Liver (tissue), 8 donors: ENCODE measurements at regions not wholly inside any gene's neighbourhood (a gene's known extent, or its start where the extent isn't known, plus 50 kb on each side); places are given as distances from the start of the nearest gene placed in this dataset.

ENCODE experiments used
- DNase-seq: peaks from one replicate; pipeline ENCODE4 v3.0.0-alpha.2; 2017; ENCODE audit warnings: low spot score
- H3K27ac ChIP-seq, 2 donors: one replicate each; pipeline ENCODE4 v1.7.0; 2013; ENCODE audit warnings: inconsistent platforms in 2 of 2, low read length in 2 of 2, control low read depth in 1 of 2, low read depth in 1 of 2, mild to moderate bottlenecking in 1 of 2
- H3K27me3 ChIP-seq, 4 donors: one replicate each; pipeline versions ENCODE4 v1.6.1 to v1.7.0; 2013; ENCODE audit warnings: low read length in 3 of 4, inconsistent platforms in 1 of 4, mild to moderate bottlenecking in 1 of 4, moderate library complexity in 1 of 4; ENCODE audit not compliant: control insufficient read depth in 4 of 4, insufficient read depth in 4 of 4
- H3K36me3 ChIP-seq, 4 donors: one replicate each; pipeline versions ENCODE4 v1.6.1 to v1.7.0; 2013; ENCODE audit warnings: low read length in 3 of 4, mild to moderate bottlenecking in 3 of 4, low read depth in 1 of 4, moderate library complexity in 1 of 4; ENCODE audit not compliant: control insufficient read depth in 4 of 4, insufficient read depth in 3 of 4
- H3K4me1 ChIP-seq, 4 donors: one replicate each; pipeline versions ENCODE4 v1.6.1 to v1.7.0; 2013; ENCODE audit warnings: low read length in 3 of 4, mild to moderate bottlenecking in 3 of 4, moderate library complexity in 1 of 4; ENCODE audit not compliant: control insufficient read depth in 4 of 4, insufficient read depth in 4 of 4
- H3K4me3 ChIP-seq, 3 donors: one replicate each; pipeline versions ENCODE4 v1.6.1 to v1.7.0; 2013; ENCODE audit warnings: low read length in 3 of 3, control low read depth in 1 of 3, low read depth in 1 of 3, mild to moderate bottlenecking in 1 of 3
- H3K9ac ChIP-seq, 2 donors: one replicate each; pipeline ENCODE4 v1.7.0; 2013; ENCODE audit warnings: low read length in 2 of 2, mild to moderate bottlenecking in 2 of 2, moderate library complexity in 2 of 2, control low read depth in 1 of 2, low read depth in 1 of 2
- H3K9me3 ChIP-seq, 4 donors: one replicate each; pipeline versions ENCODE4 v1.6.1 to v1.7.0; 2013; ENCODE audit warnings: low read length in 3 of 4; ENCODE audit not compliant: control insufficient read depth in 4 of 4
- CTCF ChIP-seq: fragments of 150-350 bp; IDR thresholded peaks from 2 replicates; pipeline ENCODE4 v1.5.1; 2017; ENCODE audit warnings: improper control_type of control experiment, low read depth, low read length; ENCODE audit not compliant: missing input control
- EGR1 ChIP-seq, 2 donors: IDR thresholded peaks; 2 replicates each; pipeline ENCODE4 v1.6.1; 2016 to 2018; ENCODE audit warnings: antibody characterized with exemption in 2 of 2, low read depth in 2 of 2
- FOXA1 ChIP-seq: IDR thresholded peaks from 2 replicates; pipeline ENCODE4 v1.6.1; 2016; ENCODE audit warnings: antibody characterized with exemption
- FOXA2 ChIP-seq: IDR thresholded peaks from 2 replicates; pipeline ENCODE4 v1.6.1; 2016; ENCODE audit warnings: antibody characterized with exemption
- GABPA ChIP-seq, 2 donors: IDR thresholded peaks in 1 of 2; conservative IDR thresholded peaks in 1 of 2; 2 replicates each; pipeline ENCODE4 v1.6.1; 2016; ENCODE audit warnings: antibody characterized with exemption in 2 of 2, mild to moderate bottlenecking in 1 of 2, moderate library complexity in 1 of 2
- HNF4A ChIP-seq, 2 donors: conservative IDR thresholded peaks; 2 replicates each; pipeline ENCODE4 v1.6.1; 2016; ENCODE audit warnings: antibody characterized with exemption in 2 of 2, mild to moderate bottlenecking in 2 of 2
- HNF4G ChIP-seq: IDR thresholded peaks from 2 replicates; pipeline ENCODE4 v1.6.1; 2016; ENCODE audit warnings: antibody characterized with exemption
- JUND ChIP-seq, 2 donors: IDR thresholded peaks; 2 replicates each; pipeline ENCODE4 v1.6.1; 2016; ENCODE audit warnings: antibody characterized with exemption in 2 of 2
- NR2F2 ChIP-seq: IDR thresholded peaks from 2 replicates; pipeline ENCODE4 v1.6.1; 2016; ENCODE audit warnings: antibody characterized with exemption
- RAD21 ChIP-seq, 2 donors: IDR thresholded peaks; 2 replicates each; pipeline ENCODE4 v1.6.1; 2016; ENCODE audit warnings: antibody characterized with exemption in 2 of 2, mild to moderate bottlenecking in 2 of 2
- REST ChIP-seq: IDR thresholded peaks from 2 replicates; pipeline ENCODE4 v1.6.1; 2016; ENCODE audit warnings: antibody characterized with exemption, mild to moderate bottlenecking
- RXRA ChIP-seq, 2 donors: IDR thresholded peaks; 2 replicates each; pipeline ENCODE4 v1.6.1; 2017 to 2018; ENCODE audit warnings: antibody characterized with exemption in 2 of 2, mild to moderate bottlenecking in 1 of 2
- SP1 ChIP-seq: IDR thresholded peaks from 2 replicates; pipeline ENCODE4 v1.6.1; 2018; ENCODE audit warnings: antibody characterized with exemption, mild to moderate bottlenecking
- TAF1 ChIP-seq: conservative IDR thresholded peaks from 2 replicates; pipeline ENCODE4 v1.6.1; 2016; ENCODE audit warnings: antibody characterized with exemption, mild to moderate bottlenecking
- YY1 ChIP-seq: IDR thresholded peaks from 2 replicates; pipeline ENCODE4 v1.6.1; 2016; ENCODE audit warnings: antibody characterized with exemption, mild to moderate bottlenecking
- WGBS: extraction: QIAGEN DNeasy Blood & Tissue Kit; methylation state at CpG from one replicate; pipeline ENCODE4 v1.1.7; 2013; 5-methylcytosine and 5-hydroxymethylcytosine counted together
- TF ChIP-seq, protein P1 (sequence below): IDR thresholded peaks from 2 replicates; pipeline ENCODE4 v1.6.1; 2016; ENCODE audit warnings: antibody characterized with exemption
- TF ChIP-seq, protein P2 (sequence below): IDR thresholded peaks from 2 replicates; pipeline ENCODE4 v1.6.1; 2016; ENCODE audit warnings: antibody characterized with exemption
- donor health status: healthy.
- donor health status: healthy.
- donor health status: healthy.
- donor health status: healthy.
- donor health status: healthy.

DNA sequence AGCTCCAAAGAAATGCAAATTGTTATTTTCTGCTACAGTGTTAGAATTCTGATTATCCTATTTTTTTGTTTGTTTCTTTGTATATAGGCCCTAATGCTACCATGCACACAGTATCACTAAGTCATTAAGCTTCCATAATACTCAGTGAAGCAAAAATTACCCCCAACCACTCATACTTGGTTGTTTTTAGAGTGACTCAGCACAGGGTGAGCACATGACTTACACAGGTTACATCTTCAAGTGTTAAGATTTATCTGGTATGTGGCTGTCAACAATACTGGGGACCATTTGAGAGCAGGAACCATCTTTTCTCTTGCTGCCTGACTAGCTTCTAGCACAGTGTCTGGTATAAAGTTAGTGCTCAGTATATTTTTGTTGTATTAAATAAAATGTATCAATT, 255.8 kb upstream of the SLC24A2 start:
- H3K9me3 ChIP-seq: peaks cover 0 to under 1% (median 0%) of the 10 kb centered on the region in 4 donors
- DNase-seq: no peak
- H3K9ac ChIP-seq: no peak overlapping the region
- no peaks in the 10 kb centered on the region for H3K36me3 ChIP-seq
- no peak overlapping the region for H3K4me3 ChIP-seq
- TF ChIP-seq RXRA (IDR thresholded peaks at IDR 0.05) (no peak), NR2F2 (no peak), GABPA (IDR thresholded peaks at IDR 0.05 in 1 of 2, conservative IDR thresholded peaks at IDR 0.05 in 1 of 2) (no peak), TAF1 (no peak), JUND (IDR thresholded peaks at IDR 0.05) (no peak), HNF4G (no peak), SP1 (no peak), RAD21 (IDR thresholded peaks at IDR 0.05) (no peak), REST (no peak), EGR1 (IDR thresholded peaks at IDR 0.05; ENCODE audit: low read depth in 2 of 2) (no peak), FOXA1 (no peak), FOXA2 (no peak), YY1 (no peak), HNF4A (conservative IDR thresholded peaks at IDR 0.05) (no peak), CTCF (no peak)
- TF ChIP-seq, protein P1, sequence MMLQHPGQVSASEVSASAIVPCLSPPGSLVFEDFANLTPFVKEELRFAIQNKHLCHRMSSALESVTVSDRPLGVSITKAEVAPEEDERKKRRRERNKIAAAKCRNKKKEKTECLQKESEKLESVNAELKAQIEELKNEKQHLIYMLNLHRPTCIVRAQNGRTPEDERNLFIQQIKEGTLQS: no peak
- TF ChIP-seq, protein P2, sequence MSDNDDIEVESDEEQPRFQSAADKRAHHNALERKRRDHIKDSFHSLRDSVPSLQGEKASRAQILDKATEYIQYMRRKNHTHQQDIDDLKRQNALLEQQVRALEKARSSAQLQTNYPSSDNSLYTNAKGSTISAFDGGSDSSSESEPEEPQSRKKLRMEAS: no peak
- H3K27me3 ChIP-seq: peaks cover 0 to 2% (median 0%) of the 10 kb centered on the region in 4 donors
- H3K4me1 ChIP-seq: no peaks in the 10 kb centered on the region
- H3K27ac ChIP-seq: no peak overlapping the region

DNA sequence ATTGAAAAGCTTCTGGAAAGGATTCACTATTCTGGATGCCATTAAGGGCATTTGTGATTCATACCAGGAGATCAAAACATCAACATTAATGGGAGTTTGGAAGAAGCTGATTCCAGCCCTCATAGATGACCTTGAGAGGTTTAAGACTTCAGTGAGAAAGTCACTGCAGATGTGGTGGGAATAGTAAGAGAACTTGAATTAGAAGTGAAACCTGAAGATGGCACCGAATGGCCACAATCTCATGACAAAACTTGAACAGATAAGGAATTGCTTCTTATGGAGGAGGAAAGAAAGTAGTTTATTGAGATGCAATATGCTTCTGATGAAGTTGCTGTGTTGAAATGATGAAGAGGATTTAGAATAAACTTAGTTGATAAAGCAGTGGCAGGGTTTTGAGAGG, 254.6 kb upstream of the SLC24A2 start:
- Histone ChIP-seq H3K27ac (no peak overlapping the region), H3K4me1 (no peaks in the 10 kb centered on the region), H3K9ac (no peak overlapping the region), H3K9me3 (no peaks in the 10 kb centered on the region), H3K27me3 (no peaks in the 10 kb centered on the region), H3K4me3 (no peak overlapping the region), H3K36me3 (no peaks in the 10 kb centered on the region)
- no peak for DNase-seq
- no peak for TF ChIP-seq NR2F2
- TF ChIP-seq CTCF: no peak
- TF ChIP-seq, protein P2: no peak
- TF ChIP-seq HNF4G: no peak
- no peak for TF ChIP-seq FOXA2
- TF ChIP-seq RAD21 (IDR thresholded peaks at IDR 0.05): no peak
- TF ChIP-seq SP1: no peak
- TF ChIP-seq JUND (IDR thresholded peaks at IDR 0.05): no peak
- WGBS: 81% methylated on average over 1 of the region's 1 CpG
